Ishikawa (cell line): ENCODE measurements at regions not wholly inside any gene's neighbourhood (a gene's known extent, or its start where the extent isn't known, plus 50 kb on each side); places are given as distances from the start of the nearest gene placed in this dataset.

Source experiments
- CREB1 ChIP-seq: IDR thresholded peaks from 2 replicates; pipeline ENCODE4 v1.6.1; 2012; ENCODE audit warnings: low read depth
- EGR1 ChIP-seq: IDR thresholded peaks from 2 replicates; pipeline ENCODE4 v1.6.1; 2012
- EP300 ChIP-seq: IDR thresholded peaks from 2 replicates; pipeline ENCODE4 v1.6.1; 2012; ENCODE audit warnings: borderline replicate concordance
- MAX ChIP-seq: IDR thresholded peaks from 2 replicates; pipeline ENCODE4 v1.6.1; 2012
- NFIC ChIP-seq: IDR thresholded peaks from 2 replicates; pipeline ENCODE4 v1.6.1; 2012
- RAD21 ChIP-seq: IDR thresholded peaks from 2 replicates; pipeline ENCODE4 v1.6.1; 2012; ENCODE audit warnings: low read depth
- REST ChIP-seq: IDR thresholded peaks from 2 replicates; pipeline ENCODE4 v1.6.1; 2012; ENCODE audit warnings: low read depth, mild to moderate bottlenecking
- TAF1 ChIP-seq: IDR thresholded peaks from 2 replicates; pipeline ENCODE4 v1.6.1; 2012; ENCODE audit warnings: low read depth, mild to moderate bottlenecking
- TEAD4 ChIP-seq: IDR thresholded peaks from 2 replicates; pipeline ENCODE4 v1.6.1; 2012
- YY1 ChIP-seq: IDR thresholded peaks from 2 replicates; pipeline ENCODE4 v1.6.1; 2012; ENCODE audit warnings: low read depth
- TF ChIP-seq, protein P1 (sequence below): IDR thresholded peaks from 2 replicates; pipeline ENCODE4 v1.6.1; 2012

DNA sequence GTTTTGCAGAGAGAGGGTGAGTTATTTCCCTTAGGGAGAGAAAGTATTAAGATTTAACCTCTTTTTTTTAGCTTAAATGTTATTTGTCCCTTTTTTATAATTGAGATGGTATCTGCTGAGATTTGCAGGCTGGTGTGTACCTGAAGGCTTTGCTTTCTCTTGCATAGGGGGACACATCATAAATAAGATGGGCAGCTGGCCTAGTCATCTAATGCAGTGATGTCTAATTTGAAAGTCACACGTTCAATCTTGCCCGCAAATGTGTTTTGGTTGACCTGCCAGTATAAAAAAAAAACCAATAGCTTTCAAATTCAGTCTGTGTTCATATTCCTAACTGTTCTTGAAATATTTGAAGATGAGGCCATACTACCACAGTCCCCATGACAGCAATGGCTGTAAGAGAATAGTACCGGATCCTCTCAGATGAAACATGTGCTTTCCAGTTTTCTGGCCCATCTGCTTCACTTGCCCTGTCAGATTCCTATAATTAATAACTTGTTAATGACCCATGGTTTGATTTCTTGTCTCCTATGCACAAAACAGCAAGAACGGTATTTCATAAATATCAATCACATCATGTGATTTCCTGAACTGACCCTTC is 914.2 kb downstream of the IPMK start:
- TF ChIP-seq REST (no peak), TAF1 (no peak), MAX (no peak), RAD21 (no peak), TEAD4 (no peak), YY1 (no peak), EP300 (no peak), CREB1 (no peak), EGR1 (no peak), NFIC (no peak)
- TF ChIP-seq, protein P1, sequence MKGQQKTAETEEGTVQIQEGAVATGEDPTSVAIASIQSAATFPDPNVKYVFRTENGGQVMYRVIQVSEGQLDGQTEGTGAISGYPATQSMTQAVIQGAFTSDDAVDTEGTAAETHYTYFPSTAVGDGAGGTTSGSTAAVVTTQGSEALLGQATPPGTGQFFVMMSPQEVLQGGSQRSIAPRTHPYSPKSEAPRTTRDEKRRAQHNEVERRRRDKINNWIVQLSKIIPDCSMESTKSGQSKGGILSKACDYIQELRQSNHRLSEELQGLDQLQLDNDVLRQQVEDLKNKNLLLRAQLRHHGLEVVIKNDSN: no peak
